Liver (tissue), 8 donors: ENCODE measurements at regions not wholly inside any gene's neighbourhood (a gene's known extent, or its start where the extent isn't known, plus 50 kb on each side); places are given as distances from the start of the nearest gene placed in this dataset.

Experiments used
- DNase-seq: peaks from one replicate; pipeline ENCODE4 v3.0.0-alpha.2; 2017; ENCODE audit warnings: low spot score
- H3K27ac ChIP-seq, 2 donors: one replicate each; pipeline ENCODE4 v1.7.0; 2013; ENCODE audit warnings: inconsistent platforms in 2 of 2, low read length in 2 of 2, control low read depth in 1 of 2, low read depth in 1 of 2, mild to moderate bottlenecking in 1 of 2
- H3K27me3 ChIP-seq, 4 donors: one replicate each; pipeline versions ENCODE4 v1.6.1 to v1.7.0; 2013; ENCODE audit warnings: low read length in 3 of 4, inconsistent platforms in 1 of 4, mild to moderate bottlenecking in 1 of 4, moderate library complexity in 1 of 4; ENCODE audit not compliant: control insufficient read depth in 4 of 4, insufficient read depth in 4 of 4
- H3K36me3 ChIP-seq, 4 donors: one replicate each; pipeline versions ENCODE4 v1.6.1 to v1.7.0; 2013; ENCODE audit warnings: low read length in 3 of 4, mild to moderate bottlenecking in 3 of 4, low read depth in 1 of 4, moderate library complexity in 1 of 4; ENCODE audit not compliant: control insufficient read depth in 4 of 4, insufficient read depth in 3 of 4
- H3K4me1 ChIP-seq, 4 donors: one replicate each; pipeline versions ENCODE4 v1.6.1 to v1.7.0; 2013; ENCODE audit warnings: low read length in 3 of 4, mild to moderate bottlenecking in 3 of 4, moderate library complexity in 1 of 4; ENCODE audit not compliant: control insufficient read depth in 4 of 4, insufficient read depth in 4 of 4
- H3K4me3 ChIP-seq, 3 donors: one replicate each; pipeline versions ENCODE4 v1.6.1 to v1.7.0; 2013; ENCODE audit warnings: low read length in 3 of 3, control low read depth in 1 of 3, low read depth in 1 of 3, mild to moderate bottlenecking in 1 of 3
- H3K9ac ChIP-seq, 2 donors: one replicate each; pipeline ENCODE4 v1.7.0; 2013; ENCODE audit warnings: low read length in 2 of 2, mild to moderate bottlenecking in 2 of 2, moderate library complexity in 2 of 2, control low read depth in 1 of 2, low read depth in 1 of 2
- H3K9me3 ChIP-seq, 4 donors: one replicate each; pipeline versions ENCODE4 v1.6.1 to v1.7.0; 2013; ENCODE audit warnings: low read length in 3 of 4; ENCODE audit not compliant: control insufficient read depth in 4 of 4
- EGR1 ChIP-seq, 2 donors: IDR thresholded peaks; 2 replicates each; pipeline ENCODE4 v1.6.1; 2016 to 2018; ENCODE audit warnings: antibody characterized with exemption in 2 of 2, low read depth in 2 of 2
- FOXA1 ChIP-seq: IDR thresholded peaks from 2 replicates; pipeline ENCODE4 v1.6.1; 2016; ENCODE audit warnings: antibody characterized with exemption
- FOXA2 ChIP-seq: IDR thresholded peaks from 2 replicates; pipeline ENCODE4 v1.6.1; 2016; ENCODE audit warnings: antibody characterized with exemption
- GABPA ChIP-seq, 2 donors: IDR thresholded peaks in 1 of 2; conservative IDR thresholded peaks in 1 of 2; 2 replicates each; pipeline ENCODE4 v1.6.1; 2016; ENCODE audit warnings: antibody characterized with exemption in 2 of 2, mild to moderate bottlenecking in 1 of 2, moderate library complexity in 1 of 2
- HNF4G ChIP-seq: IDR thresholded peaks from 2 replicates; pipeline ENCODE4 v1.6.1; 2016; ENCODE audit warnings: antibody characterized with exemption
- JUND ChIP-seq, 2 donors: IDR thresholded peaks; 2 replicates each; pipeline ENCODE4 v1.6.1; 2016; ENCODE audit warnings: antibody characterized with exemption in 2 of 2
- NR2F2 ChIP-seq: IDR thresholded peaks from 2 replicates; pipeline ENCODE4 v1.6.1; 2016; ENCODE audit warnings: antibody characterized with exemption
- RXRA ChIP-seq, 2 donors: IDR thresholded peaks; 2 replicates each; pipeline ENCODE4 v1.6.1; 2017 to 2018; ENCODE audit warnings: antibody characterized with exemption in 2 of 2, mild to moderate bottlenecking in 1 of 2
- SP1 ChIP-seq: IDR thresholded peaks from 2 replicates; pipeline ENCODE4 v1.6.1; 2018; ENCODE audit warnings: antibody characterized with exemption, mild to moderate bottlenecking
- TAF1 ChIP-seq: conservative IDR thresholded peaks from 2 replicates; pipeline ENCODE4 v1.6.1; 2016; ENCODE audit warnings: antibody characterized with exemption, mild to moderate bottlenecking
- WGBS: extraction: QIAGEN DNeasy Blood & Tissue Kit; methylation state at CpG from one replicate; pipeline ENCODE4 v1.1.7; 2013; 5-methylcytosine and 5-hydroxymethylcytosine counted together
- TF ChIP-seq, protein P1 (sequence below): IDR thresholded peaks from 2 replicates; pipeline ENCODE4 v1.6.1; 2016; ENCODE audit warnings: antibody characterized with exemption
- TF ChIP-seq, protein P2 (sequence below): fragments of 150-350 bp; IDR thresholded peaks from 2 replicates; pipeline ENCODE4 v1.5.1; 2017; ENCODE audit warnings: improper control_type of control experiment, low read depth, low read length; ENCODE audit not compliant: missing input control
- TF ChIP-seq, protein P3 (sequence below): IDR thresholded peaks from 2 replicates; pipeline ENCODE4 v1.6.1; 2016; ENCODE audit warnings: antibody characterized with exemption
- TF ChIP-seq, protein P4 (sequence below): IDR thresholded peaks from 2 replicates; pipeline ENCODE4 v1.6.1; 2016; ENCODE audit warnings: antibody characterized with exemption
- donor health status: healthy.
- donor health status: healthy.
- donor health status: healthy.
- donor health status: healthy.
- donor health status: healthy.

DNA sequence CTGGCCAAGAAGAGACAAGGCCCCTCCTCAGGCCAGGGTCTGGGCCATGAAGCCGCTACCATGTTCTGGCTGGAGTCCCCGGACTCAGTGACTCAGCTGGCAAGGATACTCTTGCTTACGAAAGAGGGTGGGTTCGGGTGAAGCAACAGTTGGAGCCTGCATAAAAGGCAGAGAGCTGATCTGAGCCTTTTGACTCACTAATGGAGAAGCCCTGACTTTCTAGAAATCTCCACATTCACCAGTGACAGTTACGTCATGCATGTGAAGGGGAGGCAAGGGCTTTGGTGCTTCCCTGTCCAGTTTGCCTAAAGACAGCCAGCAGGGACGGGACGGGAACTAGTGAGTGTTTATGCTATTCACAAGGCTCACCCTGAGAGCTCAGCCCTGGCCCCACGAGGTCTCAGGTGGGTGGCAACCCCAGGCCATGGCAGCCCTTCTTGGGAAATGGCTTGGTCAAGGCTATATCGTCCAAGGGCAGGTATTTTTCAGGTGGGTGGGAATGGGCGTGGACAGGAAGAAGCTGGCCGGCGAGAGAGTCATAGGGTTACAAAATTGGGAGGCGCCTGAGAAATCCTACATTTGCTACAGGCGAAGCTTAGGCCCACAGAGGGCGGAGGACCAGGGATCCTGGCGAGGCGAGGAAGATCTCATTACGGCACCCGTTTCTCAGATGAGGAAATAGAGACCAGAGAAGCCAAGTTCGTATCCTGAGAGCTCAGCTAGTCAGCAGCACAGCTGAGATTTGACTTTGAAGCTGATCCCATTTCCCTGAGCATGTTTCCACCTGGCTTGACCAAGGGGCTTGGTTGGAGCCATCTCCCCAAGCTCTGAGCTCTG lies 314.6 kb downstream of the BCL11B start:
- peak; percentile 28 for DNase-seq
- Histone ChIP-seq H3K4me3 (no peak overlapping the region), H3K36me3 (no peaks in the 10 kb centered on the region), H3K4me1 (no peaks in the 10 kb centered on the region), H3K27ac (no peak overlapping the region), H3K27me3 (no peaks in the 10 kb centered on the region), H3K9ac (no peak overlapping the region), H3K9me3 (no peaks in the 10 kb centered on the region)
- TF ChIP-seq, protein P1, sequence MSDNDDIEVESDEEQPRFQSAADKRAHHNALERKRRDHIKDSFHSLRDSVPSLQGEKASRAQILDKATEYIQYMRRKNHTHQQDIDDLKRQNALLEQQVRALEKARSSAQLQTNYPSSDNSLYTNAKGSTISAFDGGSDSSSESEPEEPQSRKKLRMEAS, result no peak
- TF ChIP-seq FOXA2 (no peak), GABPA (IDR thresholded peaks at IDR 0.05 in 1 of 2, conservative IDR thresholded peaks at IDR 0.05 in 1 of 2) (no peak), JUND (IDR thresholded peaks at IDR 0.05) (no peak), NR2F2 (no peak), RXRA (IDR thresholded peaks at IDR 0.05) (no peak), EGR1 (IDR thresholded peaks at IDR 0.05; ENCODE audit: low read depth in 2 of 2) (no peak), TAF1 (no peak)
- TF ChIP-seq, protein P2, sequence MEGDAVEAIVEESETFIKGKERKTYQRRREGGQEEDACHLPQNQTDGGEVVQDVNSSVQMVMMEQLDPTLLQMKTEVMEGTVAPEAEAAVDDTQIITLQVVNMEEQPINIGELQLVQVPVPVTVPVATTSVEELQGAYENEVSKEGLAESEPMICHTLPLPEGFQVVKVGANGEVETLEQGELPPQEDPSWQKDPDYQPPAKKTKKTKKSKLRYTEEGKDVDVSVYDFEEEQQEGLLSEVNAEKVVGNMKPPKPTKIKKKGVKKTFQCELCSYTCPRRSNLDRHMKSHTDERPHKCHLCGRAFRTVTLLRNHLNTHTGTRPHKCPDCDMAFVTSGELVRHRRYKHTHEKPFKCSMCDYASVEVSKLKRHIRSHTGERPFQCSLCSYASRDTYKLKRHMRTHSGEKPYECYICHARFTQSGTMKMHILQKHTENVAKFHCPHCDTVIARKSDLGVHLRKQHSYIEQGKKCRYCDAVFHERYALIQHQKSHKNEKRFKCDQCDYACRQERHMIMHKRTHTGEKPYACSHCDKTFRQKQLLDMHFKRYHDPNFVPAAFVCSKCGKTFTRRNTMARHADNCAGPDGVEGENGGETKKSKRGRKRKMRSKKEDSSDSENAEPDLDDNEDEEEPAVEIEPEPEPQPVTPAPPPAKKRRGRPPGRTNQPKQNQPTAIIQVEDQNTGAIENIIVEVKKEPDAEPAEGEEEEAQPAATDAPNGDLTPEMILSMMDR, result no peak
- TF ChIP-seq, protein P3, sequence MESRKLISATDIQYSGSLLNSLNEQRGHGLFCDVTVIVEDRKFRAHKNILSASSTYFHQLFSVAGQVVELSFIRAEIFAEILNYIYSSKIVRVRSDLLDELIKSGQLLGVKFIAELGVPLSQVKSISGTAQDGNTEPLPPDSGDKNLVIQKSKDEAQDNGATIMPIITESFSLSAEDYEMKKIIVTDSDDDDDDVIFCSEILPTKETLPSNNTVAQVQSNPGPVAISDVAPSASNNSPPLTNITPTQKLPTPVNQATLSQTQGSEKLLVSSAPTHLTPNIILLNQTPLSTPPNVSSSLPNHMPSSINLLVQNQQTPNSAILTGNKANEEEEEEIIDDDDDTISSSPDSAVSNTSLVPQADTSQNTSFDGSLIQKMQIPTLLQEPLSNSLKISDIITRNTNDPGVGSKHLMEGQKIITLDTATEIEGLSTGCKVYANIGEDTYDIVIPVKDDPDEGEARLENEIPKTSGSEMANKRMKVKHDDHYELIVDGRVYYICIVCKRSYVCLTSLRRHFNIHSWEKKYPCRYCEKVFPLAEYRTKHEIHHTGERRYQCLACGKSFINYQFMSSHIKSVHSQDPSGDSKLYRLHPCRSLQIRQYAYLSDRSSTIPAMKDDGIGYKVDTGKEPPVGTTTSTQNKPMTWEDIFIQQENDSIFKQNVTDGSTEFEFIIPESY, result no peak
- 76% methylated on average over 20 of the region's 20 CpGs for WGBS

DNA sequence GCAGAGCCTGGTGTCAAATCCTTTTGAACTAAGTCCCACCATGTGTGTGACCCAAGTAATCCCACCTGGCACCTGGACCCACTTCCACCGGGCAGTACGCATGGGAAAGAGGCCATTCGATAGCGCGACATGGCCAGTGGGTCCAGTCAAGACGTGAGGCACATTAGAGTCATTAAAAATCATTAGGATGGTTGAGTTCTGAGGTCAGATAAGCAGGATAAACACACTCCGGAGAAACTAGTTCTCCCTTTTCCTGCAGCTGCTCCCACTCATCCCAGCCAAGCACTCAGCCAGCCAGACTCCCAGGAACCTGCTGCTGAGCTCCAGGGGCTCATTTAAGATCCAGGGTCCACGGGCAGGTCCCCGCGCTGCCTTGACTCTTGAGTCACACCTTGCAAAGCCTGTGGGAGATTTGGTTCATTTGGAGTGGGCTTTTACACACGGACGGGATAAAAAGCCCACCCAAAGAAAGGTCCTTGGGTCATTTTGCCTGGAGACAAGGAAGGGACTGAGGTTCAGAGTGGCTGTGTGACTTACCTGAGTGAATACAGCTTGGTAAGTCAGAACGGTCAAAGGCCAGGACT lies 313.9 kb downstream of the BCL11B start:
- Histone ChIP-seq H3K27me3 (no peaks in the 10 kb centered on the region), H3K27ac (no peak overlapping the region), H3K4me3 (no peak overlapping the region), H3K4me1 (no peaks in the 10 kb centered on the region), H3K9me3 (no peaks in the 10 kb centered on the region), H3K36me3 (no peaks in the 10 kb centered on the region), H3K9ac (no peak overlapping the region)
- TF ChIP-seq HNF4G, result no peak
- TF ChIP-seq, protein P1, result no peak
- TF ChIP-seq FOXA1, result no peak
- TF ChIP-seq FOXA2, result no peak
- TF ChIP-seq, protein P4, sequence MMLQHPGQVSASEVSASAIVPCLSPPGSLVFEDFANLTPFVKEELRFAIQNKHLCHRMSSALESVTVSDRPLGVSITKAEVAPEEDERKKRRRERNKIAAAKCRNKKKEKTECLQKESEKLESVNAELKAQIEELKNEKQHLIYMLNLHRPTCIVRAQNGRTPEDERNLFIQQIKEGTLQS, result no peak
- no peak for TF ChIP-seq GABPA (IDR thresholded peaks at IDR 0.05 in 1 of 2, conservative IDR thresholded peaks at IDR 0.05 in 1 of 2)
- TF ChIP-seq SP1, result no peak
- no peak for TF ChIP-seq TAF1
- TF ChIP-seq, protein P3, result no peak
- TF ChIP-seq JUND (IDR thresholded peaks at IDR 0.05), result no peak
- no peak for TF ChIP-seq EGR1 (IDR thresholded peaks at IDR 0.05; ENCODE audit: low read depth in 2 of 2)
- no peak for DNase-seq
- WGBS, result 61% methylated on average over 13 of the region's 13 CpGs
